SKM-1 treated with dmso at 0.1 percent for 144 hours (cell line): ENCODE measurements at regions not wholly inside any gene's neighbourhood (a gene's known extent, or its start where the extent isn't known, plus 50 kb on each side); places are given as distances from the start of the nearest gene placed in this dataset.
"Not testable (repeated sequence)": the region's sequence is repeated elsewhere in the genome, so short reads cannot be mapped to it uniquely, and the experiment has no call there.

ENCODE experiments used
- DNase-seq: peaks from one replicate; lab custom pipeline; 2025; ENCODE audit not compliant: unreplicated experiment; lab: John Stamatoyannopoulos, UW

DNA sequence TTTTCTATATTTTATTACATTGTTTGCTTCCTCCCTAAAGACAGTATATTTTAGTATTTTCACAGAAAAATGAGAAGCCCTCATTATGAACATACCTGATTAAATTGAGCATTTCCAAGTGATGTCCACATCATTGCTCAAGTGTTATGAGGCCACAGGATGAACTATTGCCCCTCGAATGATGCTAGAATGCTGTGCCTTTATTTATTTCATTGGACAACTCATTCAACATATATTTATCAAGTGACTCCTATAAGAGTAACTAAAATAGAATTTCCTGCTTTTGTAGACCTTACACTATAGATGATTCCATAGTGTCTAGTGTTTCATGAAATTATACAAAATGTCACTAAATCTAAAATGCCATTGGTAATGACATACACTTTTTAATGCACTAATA is 187.8 kb upstream of the NOTCH2NLA start:
- DNase-seq, result not testable (repeated sequence)

DNA sequence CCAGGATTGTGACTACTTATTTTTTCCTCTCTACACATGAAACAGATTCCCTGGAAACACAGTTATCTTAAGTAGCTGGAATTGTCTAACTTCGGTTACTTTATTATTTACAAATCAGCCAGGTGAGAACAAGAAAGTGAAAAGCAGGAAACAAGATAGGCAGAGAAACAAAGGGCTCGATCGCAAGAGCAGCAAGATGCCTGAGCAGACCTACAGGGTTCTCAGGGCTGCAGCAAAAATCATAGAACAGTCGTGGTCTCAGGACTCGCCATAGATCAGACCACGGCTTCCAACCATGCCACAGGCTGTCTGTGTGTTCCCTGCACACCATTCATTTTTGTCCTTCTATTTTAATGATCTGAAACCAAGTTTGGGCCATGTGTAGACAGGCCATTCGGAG is 186.2 kb upstream of the NOTCH2NLA start:
- DNase-seq, result not testable (repeated sequence)

DNA sequence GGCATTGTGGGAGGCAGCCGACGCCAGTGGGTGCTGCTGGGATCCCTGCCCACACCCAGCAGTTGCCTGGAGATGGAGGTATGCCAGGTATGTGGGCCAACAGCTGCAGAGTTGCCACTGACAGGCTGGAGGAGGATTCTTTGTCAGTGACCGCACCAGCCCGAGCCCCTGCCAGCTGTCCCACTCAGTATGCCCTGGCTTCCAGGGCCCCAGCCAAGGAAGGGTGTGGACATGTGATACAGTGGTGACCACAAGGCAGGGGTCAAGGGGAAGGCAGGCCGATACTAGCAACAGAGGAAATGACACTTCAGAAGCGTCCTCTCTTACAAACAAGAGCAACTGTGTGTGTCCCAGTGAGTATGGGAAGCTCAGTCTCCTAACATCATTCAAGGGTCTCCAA is 185.1 kb upstream of the NOTCH2NLA start:
- not testable (repeated sequence) for DNase-seq

DNA sequence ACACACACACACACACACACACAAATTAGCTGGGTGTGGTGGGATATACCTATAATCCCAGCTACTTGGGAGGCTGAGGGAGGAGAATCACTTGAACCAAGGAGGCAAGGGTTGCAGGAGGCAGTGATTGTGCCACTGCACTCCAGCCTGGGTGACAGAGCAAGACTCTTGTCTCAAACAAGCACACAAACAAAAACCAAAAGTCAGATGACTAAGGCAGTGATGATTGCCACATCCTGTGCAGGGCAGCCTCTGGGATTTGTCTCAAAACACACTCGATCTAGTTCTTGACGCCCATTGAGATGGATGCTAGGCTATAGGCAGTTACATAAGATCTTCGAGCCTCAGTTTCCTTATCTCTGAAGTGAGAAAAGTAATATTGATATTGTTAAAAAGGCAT is 183.1 kb upstream of the NOTCH2NLA start:
- not testable (repeated sequence) for DNase-seq

DNA sequence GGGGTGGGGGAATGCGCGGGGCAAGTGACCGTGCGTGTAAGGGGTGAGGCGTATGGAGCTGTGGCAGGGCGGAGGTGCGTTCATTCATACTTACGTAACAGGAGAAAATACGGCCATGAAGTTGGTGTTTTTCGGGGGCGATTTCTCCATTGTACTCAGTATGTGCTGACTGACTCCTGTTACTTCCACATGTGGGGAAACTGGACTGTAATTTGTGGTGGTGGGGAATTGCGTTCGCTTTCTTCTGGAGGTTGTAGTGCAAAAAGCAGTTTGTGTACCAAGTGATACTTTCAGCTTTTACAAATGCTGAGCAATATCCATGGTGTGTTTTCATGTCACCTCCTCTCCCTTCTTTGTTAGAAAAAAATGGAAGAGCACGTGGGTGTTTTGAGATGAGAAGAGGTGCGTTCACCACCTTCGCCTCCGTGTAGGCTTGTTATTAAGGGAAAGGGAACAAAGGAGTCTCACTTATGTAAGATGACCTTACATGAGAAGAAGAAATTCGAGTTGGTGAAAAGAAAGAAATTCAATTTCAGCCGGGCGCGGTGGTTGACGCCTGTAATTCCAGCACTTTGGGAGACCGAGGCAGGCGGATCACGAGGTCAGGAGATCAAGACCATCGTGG is 181.1 kb upstream of the NOTCH2NLA start:
- DNase-seq, result peak; percentile 60

DNA sequence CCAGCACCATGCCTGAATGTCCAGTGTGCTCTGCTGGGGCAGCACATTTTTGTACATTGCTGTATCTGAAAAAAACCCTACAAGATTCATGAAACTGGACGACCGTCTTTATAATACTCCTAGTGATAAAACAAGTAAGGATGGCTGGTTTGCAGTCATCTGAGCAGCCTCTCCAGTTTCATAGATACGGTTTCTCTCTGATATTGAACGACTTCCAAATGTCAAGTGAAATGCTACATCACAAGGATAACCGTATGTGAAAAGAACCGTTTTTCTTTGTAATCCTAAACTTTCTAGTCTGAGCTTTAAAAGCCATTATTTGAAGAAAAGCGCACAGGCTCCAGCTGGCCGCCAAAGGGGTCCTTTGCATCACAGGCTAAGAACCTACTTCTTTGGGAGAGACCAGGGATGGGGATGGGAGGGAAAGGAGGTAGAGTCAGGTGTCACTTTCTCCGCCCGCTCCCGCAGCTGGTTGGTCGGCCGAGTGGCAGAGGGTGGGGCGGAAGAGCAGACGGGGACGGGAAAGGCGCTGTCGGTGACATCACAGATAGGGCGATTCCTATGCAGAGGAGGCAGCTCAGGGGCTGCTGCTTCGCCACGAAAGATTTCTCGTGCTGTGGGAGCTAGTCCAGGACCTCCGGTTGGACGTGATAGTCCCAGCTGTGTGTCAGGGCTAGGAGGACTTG is 180.4 kb upstream of the NOTCH2NLA start:
- not testable (repeated sequence) for DNase-seq

DNA sequence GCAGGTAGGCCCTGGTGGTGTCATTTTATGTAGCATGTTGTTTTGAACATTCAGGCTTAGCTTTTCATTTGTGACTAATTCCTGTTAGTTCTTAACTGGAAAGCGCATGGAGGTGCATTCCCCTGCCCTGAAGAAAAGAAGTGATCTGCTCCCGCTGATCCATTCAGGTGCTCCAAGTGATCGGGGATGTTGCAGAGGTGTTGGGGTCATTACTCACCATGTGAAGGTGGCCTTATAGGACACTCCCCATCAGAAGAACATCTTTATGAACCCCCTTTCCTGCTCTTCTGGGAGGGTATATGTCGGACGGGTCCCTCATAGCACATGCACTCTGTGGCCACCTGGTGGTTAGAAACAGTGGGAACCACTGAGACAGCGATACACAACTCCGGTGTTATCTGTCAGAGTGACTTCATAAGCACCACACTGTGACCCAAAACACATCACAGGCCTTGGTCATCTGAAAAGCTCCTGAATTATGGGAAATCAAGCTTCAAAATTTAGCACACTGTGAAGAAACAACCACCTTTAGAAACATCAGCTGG is 172.5 kb upstream of the NOTCH2NLA start:
- DNase-seq, result not testable (repeated sequence)

DNA sequence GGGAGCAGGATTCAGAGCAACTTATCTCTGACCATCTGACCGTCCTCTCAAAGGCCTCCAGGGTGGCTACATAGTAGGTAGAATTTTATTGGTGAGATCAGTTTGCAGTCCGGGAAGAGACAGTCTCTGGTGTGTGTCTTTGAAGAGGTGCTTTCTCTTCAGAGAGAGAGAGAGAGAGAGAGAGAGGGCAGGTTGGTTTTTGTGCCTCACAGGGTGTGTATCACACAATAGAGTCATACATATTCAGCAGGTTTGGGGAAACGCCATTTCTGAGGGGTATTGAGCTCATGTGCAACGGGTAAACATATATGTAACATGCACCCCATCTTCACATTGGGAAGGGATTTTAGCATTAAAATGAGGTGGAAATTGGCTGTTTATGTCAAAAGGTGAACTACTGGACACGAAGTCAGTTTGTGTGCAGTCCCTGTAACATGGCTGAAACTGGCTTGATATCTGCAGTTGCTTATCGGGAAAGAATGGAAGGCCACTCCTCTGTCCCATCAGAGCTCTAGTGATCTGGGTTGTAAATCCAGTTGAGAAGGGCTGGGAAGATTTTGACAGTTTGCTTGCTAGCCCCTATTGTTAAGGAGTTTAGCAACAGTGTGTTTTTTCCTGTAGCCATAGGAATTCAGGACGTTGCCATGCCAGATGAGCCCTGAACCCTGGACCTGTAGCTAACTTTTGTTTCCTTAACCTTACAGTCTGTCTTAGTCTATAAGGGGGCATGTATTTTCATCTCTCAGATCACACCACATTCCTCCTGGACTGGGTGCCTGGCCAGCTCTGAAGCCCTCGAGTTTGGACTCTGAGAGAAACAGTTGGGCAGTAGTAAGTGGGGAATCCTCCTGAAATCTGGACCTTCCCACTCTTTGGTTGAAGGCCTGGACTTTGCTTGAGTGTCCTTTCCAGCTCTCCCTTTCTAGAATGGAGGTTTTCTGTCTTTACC is 171.6 kb upstream of the NOTCH2NLA start:
- DNase-seq, result not testable (repeated sequence)

DNA sequence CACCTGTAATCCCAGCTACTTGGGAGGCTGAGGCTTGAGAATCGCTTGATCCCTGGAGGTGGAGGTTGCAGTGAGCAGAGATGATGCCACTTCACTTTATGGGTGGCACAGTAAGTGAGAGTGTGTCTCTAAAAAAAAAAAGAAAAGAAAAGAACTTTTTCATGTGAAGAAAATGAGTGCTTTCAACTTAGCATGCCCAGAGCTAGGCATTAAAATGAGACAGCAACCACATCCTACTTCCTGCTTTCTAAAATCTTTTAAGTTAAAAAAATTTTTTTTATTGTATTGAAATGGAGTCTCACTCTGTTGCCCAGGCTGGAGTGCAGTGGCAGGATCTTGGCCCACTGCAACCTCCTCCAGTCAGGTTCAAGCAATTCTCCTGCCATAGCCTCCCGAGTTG is 170.4 kb upstream of the NOTCH2NLA start:
- DNase-seq, result not testable (repeated sequence)

DNA sequence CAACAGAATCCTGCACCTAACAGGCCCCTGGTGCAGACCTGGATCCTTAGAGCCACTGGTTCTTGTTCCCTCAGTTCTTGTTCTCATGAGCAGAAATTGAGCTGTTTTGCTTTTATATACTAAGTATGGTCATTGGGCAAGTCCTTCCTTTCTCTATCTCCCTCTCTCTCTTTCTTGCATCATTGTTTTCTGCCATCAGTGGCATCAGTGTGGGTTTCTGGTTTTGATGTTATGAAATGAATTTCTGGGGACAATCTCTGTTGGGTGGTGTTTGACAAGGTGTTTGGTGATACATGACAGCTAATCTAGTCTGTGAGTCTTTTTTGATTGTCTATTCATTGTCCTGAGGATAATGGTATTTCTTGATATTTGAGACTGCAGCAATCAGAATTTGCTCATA is 168.0 kb upstream of the NOTCH2NLA start:
- not testable (repeated sequence) for DNase-seq

DNA sequence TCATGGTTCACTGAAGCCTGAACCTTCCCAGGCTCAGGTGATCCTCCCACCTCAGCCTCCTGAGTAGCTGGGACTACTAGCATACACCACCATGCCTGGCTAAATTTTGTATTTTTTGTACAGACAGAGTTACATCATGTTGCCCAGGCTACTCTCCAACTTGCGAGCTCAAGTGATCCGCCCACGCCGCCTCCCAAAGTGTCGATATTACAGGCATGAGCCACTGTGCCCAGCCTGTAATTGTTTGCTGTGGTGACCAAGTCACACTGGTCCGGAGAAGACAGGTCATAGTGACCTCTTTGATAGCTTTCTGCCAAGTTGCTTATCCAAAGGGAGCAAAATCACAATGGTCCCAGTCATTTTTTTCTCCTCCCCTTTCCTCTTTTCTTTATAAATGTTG is 167.4 kb upstream of the NOTCH2NLA start:
- DNase-seq, result not testable (repeated sequence)

DNA sequence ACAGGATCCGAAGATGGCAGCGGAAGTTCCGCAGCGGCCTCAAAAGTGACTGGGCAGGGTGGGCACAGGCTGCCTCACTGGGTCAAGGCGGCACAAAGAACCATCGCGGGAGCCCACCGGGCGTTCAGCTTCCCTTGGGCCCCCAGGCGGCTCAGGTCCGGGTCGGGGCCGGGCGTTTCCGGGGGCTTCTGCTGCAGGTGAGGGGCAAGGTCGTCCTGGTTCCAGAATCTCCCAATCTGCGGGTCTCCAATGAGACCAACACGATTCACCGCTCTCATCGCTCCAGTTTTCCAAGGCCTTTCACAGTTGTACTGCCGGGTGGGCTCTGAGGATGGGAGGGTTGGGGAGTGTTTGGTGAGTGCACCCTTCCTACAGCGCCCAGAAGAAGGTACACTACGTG is 165.0 kb upstream of the NOTCH2NLA start:
- not testable (repeated sequence) for DNase-seq

DNA sequence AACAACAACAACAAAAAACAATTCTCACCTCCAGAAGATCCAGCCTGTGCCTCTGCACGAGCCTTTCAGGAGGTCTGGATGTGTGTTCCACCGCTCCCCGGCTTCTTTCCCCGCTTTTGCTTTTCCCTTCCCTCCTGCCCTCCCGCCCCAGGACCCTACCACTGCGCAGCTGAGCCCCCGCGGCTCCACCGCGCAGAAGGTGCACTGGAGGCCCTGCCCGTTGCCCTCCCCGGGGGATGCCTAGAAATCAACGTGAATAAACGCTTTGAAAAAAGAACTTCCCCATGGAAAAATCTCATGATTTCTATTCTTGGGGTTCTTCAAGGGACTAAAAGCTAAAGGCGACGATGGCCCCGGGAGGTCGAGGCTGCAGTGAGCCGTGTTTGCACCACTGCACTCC is 164.3 kb upstream of the NOTCH2NLA start:
- not testable (repeated sequence) for DNase-seq

DNA sequence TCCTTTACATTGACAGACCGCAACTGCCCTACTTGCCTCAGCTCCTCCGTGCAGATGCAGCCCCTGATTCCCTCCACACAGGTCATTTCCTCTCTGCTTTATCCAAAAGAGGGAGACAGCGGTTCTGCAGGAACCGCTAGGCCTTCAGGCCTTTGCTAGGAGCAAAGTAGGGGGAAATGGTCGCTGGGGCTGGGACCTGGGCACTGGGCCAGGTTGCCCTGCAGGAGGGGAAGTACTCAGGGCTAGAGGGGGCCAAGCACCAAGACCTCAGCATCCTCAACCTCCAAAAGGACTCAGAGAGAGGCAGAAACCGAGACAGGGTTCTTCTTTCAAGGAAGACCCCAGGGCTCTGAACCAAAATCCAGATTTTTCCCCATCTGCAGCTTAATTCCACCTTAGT is 160.4 kb upstream of the NOTCH2NLA start:
- DNase-seq, result not testable (repeated sequence)

DNA sequence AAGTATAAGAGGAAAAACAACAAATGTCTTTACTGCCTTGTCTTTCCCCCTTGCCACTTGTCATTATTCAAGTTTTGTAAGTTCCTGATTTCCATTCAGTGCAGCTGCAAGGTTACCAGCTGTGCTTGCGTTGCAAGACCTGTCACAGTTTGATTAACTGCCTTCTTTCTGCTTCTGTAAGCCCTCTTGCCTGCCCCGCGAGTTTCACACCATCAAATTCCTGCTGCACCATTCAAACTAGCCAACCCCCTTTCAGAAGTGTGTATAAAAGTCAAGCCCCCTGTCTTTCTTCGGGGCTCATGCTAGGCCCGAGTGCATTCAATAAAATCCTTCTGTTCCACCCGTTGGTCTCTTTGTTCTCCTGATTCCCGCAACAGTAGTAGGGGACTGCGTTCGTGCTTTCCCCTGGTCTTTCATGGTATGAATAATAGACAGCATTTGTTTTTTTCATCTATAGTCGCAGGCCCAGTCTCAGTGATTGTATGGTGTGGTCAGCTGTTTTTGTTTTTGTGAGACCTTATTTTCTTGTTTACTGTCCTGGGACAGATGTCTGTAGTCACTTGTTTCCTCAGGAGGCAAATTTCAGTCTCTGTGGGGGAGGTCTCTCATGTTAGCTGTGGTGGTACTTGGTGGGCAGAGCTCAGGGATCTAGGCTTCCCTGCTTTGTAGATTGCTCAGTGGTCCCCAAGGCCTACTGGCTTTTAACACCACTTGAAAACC is 159.1 kb upstream of the NOTCH2NLA start:
- not testable (repeated sequence) for DNase-seq

DNA sequence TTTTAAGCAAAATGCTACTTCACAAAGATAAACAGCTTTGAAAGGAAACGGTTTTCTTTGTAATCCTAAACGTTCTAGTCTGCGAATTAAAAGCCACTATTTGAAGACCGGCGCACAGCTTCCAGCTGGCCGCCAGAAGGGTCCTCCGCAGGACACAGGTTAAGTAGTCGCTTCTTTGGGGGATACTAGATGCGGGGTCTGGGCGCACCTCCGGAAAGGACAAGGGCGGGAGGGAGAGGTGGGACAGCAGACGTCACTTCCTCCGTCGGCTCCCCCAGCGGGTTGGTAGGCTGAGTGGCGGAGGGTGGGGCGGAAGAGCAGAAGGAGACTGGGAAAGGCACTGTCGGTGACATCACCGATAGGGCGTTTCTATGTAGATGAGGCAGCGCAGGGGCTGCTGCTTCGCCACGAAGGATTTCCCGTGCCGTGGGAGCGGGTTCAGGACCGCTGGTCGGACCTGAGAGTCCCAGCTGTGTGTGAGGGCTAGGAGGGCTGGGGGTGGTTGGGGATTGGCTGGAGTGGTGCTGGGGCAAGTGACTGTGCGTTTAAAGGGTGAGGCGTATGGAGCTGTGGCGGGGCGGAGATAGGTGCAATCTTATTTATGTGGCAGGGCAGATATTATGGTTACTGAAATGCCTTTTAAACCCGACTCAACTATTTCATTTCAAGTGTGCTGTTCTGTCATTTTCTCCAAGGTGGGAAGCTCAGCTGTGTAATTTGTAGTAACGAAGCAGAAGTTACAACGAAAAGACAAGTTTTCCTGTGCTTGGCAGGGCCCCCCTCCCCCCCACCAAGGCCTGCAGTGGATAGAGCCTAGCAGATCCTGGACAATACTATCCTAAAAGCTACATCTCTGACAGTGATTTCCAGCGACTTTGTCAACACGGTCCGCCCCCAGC is 158.3 kb upstream of the NOTCH2NLA start:
- DNase-seq, result peak; percentile 99

DNA sequence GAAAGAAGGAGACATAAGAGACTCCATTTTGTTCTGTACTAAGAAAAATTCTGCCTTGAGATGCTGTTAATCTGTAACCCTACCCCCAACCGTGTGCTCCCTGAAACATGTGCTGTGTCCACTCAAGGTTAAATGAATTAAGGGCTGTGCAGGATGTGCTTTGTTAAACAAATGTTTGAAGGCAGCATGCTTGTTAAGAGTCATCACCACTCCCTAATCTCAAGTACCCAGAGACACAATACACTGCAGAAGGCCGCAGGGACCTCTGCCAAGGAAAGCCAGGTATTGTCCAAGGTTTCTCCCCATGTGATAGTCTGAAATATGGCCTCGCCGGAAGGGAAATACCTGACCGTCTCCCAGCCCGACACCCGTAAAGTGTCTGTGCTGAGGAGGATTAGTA is 152.4 kb upstream of the NOTCH2NLA start:
- DNase-seq, result not testable (repeated sequence)

DNA sequence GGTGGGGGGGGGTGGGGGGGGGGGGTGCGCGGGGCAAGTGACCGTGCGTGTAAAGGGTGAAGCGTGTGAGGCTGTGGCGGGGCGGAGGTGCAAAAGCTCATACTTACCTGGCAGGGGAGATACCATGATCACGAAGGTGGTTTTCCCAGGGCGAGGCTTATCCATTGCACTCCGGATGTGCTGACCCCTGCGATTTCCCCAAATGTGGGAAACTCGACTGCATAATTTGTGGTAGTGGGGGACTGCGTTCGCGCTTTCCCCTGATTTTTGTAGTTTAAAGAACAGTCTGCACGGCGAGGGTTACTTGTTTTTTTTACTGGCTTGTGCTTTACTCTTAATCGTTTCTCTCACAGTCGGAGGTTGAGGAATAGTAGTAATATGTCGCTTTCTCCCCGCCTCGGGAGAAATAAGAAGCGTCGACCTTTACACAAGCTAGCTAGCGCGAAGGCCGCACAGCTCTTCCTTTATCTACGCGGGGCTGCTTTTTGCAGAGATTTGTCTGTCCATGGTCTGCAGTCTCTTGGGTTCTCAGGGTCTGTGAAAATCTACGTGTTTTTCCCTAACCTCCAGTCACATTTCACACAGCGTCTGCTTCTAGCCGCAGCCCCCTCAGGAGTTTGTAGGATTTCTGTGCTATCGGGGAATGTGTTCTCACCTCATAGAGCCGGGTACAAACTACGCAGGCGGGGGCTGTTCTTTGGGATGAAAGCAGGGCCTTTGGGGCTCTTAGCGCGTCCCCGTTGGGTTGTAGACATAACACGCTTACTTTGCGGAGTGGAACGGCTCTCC is 148.1 kb upstream of the NOTCH2NLA start:
- DNase-seq, result peak; percentile 99

DNA sequence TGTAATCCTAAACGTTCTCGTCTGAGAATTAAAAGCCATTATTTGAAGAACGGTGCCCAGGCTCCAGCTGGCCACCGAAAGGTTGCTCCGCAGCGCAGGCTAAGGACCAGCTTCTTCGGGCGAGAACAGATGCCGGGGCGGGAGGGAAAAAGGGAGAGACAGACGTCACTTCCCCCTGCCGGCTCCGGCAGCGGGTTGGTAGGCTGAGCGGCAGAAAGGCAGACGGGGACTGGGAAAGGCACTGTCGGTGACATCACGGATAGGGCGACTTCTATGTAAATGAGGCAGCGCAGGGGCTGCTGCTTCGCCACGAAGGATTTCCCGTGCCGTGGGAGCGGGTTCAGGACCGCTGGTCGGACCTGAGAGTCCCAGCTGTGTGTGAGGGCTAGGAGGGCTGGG is 147.5 kb upstream of the NOTCH2NLA start:
- peak; percentile 65 for DNase-seq
